ENCODE measurements at regions not wholly inside any gene's neighbourhood (a gene's known extent, or its start where the extent isn't known, plus 50 kb on each side); places are given as distances from the start of the nearest gene placed in this dataset.
A peak's percentile ranks its signal among the peaks of the same experiment; 100 is the strongest.

DNA sequence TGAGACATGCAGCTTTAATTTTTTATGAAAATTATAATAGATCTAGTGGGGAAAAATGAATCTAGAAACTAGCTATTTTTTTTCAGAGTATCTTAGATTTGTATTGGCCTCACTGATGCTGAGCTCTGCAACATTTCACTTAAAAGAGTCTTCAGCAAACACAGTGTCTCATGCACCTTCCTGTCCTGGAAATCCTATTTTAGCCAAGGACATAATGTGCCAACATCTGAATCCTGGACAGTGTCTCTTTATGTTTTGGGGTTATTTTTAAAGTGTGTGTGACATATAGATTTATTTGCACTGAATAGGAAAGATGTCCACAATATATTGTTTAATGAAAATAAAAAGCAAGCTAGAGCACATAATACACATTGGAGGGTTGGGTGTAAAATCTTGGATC, 199.1 kb upstream of the FMN2 start:
- DNase-seq, result no peak

DNA sequence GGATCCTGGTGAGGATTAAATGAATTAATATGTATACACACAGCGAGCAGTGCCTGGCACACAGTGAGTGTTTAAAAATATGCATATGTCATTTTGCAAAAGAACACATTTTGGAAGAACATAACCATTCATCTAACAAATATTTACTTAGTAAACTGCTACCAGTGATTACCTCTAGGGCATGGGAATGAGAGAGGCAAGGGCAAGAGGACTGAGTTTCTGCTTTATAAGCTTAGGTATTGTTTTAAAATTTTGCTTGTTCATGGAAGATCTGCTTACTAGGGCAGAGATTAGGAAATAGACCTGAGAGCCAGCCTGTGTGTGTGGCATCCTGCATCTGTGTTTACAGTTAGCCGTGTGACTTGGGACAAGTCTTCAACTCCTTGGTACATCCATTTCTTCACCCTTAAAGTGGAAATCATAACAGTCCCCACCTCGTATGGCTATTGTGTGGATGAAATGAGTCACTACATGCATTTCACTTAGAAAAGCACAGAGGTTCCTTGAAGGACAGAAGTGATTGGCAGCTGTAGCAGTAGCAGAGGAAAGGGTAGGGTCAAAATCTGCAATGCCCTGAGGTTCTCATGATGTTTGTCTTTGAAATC, 198.5 kb upstream of the FMN2 start:
- peak; percentile 54 for DNase-seq

DNA sequence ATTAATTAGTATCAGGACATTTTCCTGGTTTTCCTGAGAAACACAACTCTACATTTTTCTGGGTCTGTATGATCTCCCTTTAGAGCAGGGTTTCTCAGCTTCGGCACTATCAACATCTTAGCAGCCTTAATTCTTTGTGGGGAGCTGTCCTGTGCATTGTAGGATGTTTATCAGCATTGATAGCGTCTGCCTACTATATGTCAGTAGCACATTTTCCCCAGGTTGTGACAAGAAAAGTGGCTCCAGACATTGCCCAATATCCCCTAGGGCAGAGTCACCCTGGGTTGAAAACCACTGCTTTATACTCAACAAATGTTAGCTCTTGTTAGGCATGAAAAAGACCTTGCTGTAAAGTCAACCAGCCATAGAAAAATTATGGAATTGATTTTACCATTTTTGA, 195.1 kb upstream of the FMN2 start:
- peak; percentile 38 for DNase-seq

DNA sequence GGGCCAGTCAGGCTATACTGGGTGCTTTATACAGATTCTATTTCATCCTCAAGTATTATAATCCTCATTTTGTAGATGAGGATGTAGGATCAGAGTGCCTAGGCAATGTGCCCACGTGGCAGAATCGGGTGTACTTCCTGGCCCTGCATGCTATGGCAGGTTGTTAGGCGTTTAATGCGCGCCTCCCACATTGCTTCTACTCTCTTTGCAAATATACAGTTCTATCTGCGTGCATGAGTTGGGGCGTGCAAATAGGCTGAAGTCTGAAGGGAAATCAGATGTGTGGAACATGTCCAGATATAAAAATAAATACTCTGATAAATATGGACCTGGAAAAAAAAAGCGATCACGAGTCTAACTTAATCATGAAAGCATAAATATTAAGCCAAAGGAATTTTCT, 194.7 kb upstream of the FMN2 start:
- DNase-seq, result no peak

- no peak for DNase-seq
Measured at GRCh38 chr1:239897458-239897857, 194.2 kb upstream of the FMN2 start.

DNA sequence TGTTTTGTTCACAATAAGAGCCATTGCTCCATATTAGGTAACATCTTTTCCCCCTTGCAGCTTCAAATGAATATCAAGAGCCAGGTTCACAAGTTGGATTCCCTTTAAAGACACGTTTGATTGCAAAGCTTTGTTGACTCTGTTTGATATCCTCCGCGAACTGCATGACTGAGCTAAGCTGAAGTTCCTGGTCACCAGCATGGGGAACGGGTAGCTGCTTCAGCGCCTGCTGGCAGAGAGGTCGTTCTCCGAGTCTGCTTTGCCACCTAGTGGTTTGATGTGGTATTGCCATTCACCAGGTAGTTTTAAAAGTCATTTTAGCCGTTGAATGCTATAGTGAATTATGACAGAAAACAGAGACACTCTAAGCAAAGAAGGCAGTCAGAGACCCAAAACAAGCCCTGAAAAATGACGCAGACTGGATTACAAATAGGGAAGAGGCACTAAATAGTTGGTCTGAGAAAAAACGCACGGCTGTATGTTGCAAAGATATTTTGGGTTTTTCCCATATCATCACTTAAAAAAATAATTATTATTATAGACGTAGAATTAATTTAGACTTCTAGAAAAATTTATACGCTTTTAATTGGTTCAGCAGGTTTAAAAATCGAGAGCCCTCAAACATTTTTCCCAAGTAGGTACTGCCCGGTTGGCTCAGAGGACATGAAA, 193.5 kb upstream of the FMN2 start:
- DNase-seq, result peak; percentile 94

DNA sequence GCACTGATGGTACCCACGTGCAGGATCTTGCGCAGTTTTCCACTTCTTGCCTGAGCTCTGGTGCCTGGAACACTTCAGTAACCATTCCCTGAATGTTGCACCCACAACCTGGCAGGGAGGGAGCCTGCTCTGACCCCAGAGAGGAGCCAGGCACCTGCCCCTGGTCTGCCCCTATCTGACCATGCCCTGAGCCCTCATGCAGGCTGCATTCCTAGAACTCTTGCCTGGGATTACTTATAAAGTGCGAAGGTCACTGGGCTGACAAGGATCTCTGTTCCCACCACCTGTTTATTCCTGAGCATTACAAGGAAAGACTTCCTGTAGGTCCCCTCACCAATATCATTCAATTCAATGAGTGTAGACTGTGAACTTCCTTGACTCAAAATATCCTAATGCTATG, 191.9 kb upstream of the FMN2 start:
- no peak for DNase-seq

DNA sequence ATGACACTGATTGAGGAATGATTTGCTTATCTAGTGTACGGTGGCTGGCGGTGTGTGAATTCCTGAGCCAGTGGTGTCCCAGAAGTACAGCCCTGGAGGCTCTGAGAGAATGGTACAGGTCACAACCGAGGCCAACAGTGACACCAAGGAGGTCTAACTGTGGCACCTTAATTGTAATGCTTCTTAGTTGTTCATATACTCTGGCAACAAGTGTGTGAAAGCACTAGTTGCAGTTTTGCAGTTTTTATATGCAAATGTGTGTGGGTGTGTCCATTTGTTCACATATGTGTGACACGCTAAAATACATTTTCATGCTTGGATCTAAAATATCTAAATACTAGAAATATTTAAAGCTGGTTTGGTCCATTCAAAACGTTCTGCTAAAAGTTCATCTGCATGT, 185.3 kb upstream of the FMN2 start:
- no peak for DNase-seq

DNA sequence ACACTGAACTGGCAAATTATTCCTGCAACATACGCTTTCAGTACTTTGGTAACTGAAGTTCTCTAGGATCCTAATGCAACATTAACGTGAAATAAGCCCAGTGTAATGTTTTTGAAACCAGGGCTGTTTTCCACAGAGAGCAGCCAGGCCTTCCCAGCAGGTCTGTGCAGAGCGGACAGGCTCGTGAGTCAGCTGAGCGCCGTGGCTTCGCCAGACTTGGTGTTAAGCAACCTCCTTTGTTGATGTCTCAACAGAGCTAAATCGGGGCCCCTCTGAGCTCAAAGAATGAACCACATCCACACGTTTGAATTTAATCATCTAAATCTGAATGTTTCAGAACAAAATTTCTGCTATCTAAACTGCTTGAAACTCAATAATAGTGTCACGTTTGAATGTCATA, 181.8 kb upstream of the FMN2 start:
- peak; percentile 19 for DNase-seq

DNA sequence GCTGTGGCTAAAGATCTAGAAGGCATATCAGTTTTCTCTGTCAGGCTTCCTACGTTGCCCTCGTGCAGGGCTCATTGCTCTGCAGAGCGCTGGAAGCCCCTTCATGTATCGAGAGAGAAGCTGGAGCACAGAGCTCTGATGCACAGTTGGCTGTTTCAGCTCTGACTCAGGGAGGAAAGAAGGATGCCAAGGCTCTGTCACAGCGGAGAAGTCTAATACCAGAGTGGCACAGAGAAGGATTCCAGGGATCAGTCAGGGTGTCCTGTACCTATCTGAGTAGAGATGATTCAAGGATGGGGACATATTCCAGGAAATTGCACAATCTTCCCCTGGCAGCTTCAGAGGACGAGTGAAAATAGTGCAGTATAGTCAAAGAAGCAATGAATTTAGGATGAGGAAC, 179.2 kb upstream of the FMN2 start:
- DNase-seq, result no peak

GRCh38 chr1:239913141-239913585, 178.5 kb upstream of the FMN2 start:
- DNase-seq, result no peak

DNA sequence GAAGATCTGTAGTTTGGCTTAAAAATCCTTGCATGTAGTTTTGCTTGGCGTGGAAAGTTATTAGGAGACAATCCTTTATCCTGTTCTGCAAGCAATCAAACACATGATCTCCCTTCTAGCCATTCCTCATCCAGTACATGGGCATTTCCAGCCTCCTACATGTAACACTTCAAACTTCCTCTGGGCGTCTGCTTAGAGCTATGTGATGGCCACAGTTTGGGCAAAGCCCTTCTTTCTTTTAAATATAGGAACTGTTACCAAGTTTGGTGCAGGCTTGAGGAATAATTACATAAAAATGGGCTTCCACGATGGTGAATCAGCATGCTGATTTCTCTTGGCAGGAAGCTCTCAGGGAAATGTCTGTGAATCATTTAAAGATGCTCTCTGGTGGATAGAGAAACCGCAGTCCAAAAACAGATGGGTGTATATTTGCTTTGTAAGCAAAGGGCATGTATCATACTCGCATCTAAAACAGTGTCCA, 176.9 kb upstream of the FMN2 start:
- DNase-seq, result no peak

DNA sequence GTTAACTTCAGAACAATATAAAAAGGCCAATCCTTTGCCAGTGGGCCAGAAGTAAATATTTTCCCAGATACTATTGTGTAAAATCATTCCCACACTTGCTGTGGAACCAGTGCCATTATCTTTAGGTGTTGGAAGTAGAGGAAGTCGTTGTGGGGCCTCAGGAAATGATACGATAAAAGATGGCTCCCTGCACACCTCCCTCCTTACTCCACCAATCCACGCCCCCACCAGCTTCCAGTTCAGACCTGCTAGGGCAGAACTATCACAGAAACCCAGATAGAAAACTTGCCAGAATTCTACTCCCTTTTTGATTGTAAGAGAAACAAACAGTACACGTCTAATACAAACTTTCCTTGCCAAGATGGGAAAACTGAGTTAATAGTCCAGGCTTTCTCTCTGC, 173.0 kb upstream of the FMN2 start:
- no peak for DNase-seq

- DNase-seq, result no peak
Measured at GRCh38 chr1:239920214-239920613, 171.5 kb upstream of the FMN2 start.

DNA sequence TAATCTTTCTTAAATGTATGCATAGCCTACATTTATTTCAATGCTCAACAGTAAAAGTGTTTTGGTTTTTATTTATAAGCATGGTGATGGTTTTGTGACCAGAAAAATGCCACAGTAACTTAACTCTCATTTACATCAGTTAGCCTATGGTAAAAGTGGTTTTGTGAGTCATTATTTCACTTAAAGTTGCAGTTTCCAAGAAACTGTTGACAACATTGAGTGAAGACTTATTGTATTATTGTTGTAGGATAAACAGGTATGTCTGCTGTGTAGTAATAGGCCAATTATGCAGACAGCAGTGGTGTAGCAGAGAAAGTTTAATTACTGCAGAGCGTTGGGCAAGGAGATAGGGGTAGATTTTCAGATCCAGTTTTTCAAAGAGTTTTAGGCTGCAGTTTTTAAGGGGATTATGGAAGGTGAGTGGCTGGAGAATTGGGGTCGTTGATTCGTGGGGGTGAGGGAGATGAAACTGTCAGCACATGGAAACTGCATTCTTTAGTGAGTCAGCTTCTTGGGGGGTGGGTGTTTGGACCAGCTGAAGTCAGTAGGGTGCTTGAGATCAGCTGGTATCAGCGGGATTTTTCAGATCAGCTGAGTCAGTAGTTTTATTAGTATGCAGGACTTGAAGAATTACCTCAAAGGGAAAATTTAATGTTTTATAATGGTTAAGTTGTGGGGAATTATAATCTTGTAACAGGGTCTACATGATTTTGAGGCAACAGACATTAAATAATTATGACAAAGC, 168.7 kb upstream of the FMN2 start:
- DNase-seq, result peak; percentile 14

GRCh38 chr1:239924741-239925350, 166.8 kb upstream of the FMN2 start:
- DNase-seq, result no peak

DNA sequence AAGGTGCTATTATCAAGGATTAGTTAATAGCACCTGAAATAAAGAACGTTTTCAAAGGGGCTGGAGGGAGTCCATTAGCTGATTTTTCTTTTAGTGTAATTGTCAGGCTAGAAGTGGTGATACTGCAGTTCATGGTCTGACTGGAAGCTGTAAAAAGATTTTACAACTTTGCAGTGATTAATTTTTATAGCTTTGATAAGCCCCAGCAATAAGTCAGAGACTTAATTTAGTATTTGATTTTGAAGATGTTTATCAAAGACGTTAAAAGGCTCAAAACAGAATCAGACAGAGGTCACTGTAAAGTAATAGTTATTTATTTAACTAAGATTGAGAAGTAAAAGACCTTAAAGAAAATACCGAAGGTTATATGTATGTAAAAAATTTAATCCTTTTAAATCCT, 165.5 kb upstream of the FMN2 start:
- no peak for DNase-seq

DNA sequence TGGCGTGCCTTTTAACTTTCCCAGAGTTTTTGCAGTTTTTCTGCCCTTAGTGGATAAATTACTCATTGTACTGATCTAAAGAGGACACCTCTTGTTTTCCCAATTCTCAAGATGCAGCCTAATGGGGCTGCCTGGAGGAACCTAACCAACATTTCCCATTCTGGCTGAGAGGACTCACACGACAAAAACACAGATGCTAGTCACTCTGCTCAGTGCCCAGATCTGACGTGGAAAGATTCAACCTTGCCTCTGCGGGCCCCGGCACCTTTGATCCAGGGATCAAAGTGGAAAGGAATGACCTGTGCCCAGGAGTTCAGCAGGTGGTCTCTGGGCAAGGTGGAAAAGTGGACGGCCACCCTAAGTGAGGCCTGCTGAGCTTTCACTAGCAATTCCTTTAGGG, 162.4 kb upstream of the FMN2 start:
- no peak for DNase-seq

DNA sequence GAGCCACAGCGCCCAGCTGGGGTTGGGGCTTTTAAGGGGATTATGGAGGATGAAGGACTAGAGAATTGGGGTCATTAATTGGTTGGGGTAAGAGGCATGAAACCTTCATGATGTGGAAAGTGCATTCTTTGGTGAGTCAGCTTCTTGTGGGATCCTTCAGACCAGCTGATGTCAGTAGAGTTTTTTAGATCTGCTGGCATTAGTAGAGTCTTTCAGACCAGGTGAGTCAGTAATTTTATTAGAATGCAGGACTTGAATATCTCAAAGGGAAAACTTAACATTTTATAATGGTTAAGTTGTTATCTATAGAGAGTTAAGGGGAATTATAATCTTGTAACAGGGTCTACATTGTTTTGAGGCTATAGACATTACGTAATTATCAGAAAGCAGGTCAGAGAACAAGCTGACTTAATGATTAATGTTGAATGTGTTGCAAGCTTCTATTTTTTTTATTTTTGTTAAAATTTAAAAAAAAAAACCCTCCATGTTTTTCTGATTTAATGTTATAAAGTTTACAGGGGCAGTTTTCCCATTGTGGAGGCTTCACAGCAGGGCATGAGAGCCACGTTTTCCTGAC, 160.9 kb upstream of the FMN2 start:
- no peak for DNase-seq

GRCh38 chr1:239931341-239931740, 160.3 kb upstream of the FMN2 start:
- no peak for DNase-seq

DNA sequence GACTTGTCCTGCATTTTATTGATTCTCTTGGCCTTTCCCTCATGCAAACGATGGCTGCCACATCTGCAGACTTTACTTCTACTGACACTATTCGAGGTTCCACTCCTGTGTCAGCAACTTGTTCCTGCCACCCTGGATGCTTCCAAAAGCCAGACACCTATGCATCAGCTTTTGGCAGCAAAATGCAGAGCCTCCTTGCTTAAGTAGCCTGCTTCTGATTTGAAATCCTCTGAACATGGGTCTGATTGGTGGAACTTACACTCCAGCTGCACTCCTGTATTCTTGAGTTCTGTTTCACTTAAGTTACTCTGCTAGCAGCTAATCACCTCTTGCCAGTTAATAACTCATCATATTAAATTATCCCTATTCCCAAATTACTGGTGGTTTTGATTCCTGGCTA, 152.1 kb upstream of the FMN2 start:
- DNase-seq, result no peak

GRCh38 chr1:239943761-239944160, 147.9 kb upstream of the FMN2 start:
- DNase-seq, result peak; percentile 7

DNA sequence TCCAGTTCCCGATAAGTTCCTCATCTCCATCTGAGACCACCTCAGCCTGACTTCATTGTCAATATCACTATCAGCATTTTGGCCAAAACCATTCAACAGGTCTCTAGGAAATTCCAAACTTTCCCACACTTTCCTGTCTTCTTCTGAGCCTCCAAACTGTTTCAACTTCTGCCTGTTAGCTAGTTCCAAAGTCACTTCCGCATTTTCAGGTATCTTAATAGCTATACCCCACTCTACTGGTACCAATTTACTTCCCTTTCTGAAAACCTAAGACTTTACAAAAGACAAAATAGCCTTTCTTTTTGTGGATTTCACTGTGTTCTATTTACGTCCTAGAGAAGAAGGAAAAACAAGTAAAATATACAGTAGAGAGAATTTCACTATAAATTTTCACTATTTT, 147.0 kb upstream of the FMN2 start:
- peak; percentile 70 for DNase-seq
